ENCODE measurements at regions not wholly inside any gene's neighbourhood (a gene's known extent, or its start where the extent isn't known, plus 50 kb on each side); places are given as distances from the start of the nearest gene placed in this dataset.

DNA sequence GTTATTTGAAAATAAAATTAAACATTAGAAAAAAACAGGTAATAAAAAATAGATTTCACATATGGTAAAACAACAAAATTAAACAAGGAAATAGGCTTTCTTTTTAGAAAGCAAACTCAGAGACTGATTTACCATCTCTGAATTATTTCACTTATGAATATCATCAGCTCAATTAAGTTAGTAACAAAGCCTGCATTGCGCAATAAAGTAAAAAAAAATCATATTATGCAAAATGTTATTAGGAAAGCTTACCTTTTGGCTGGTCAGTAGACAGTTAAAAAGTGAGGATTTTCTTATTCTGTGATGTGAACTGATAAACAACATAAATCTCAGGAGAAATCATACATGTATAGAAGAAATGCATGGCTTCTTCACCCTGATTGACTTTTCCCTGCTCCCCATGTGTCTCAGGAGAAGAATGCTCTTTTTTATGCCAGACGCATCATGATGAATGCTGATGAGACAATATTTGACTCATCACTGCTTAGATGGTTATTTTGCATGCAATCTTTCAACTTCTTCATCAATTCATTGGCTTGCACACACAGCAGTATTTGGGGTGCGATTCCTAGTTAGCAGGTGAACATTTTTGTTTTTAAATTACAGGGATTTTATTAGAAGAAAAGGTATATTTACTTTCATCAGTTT is 124.5 kb upstream of the USP15 start:
- H3K4me1 ChIP-seq (replicated peaks; ENCODE audit: insufficient read depth) = no peaks in the 10 kb centered on the region
- no TSS peak for BruUV-seq (replicated peaks)
- no peaks in the 10 kb centered on the region for H3F3A ChIP-seq (ENCODE audit: insufficient read depth, low read depth)
- H3K79me2 ChIP-seq (ENCODE audit: low read depth) = no peaks in the 10 kb centered on the region
- DNase-seq = no peak
- H3K9me3 ChIP-seq (ENCODE audit: insufficient read depth, low read depth) = no peaks in the 10 kb centered on the region
- H3K27me3 ChIP-seq (ENCODE audit: insufficient read depth, low read depth) = no peaks in the 10 kb centered on the region
- H4K20me1 ChIP-seq (ENCODE audit: insufficient read depth) = no peaks in the 10 kb centered on the region
- no peak overlapping the region for H3K4me3 ChIP-seq
- no peak overlapping the region for H3K27ac ChIP-seq
- intact Hi-C loops (cut with micrococcal nuclease; ENCODE audit: unreplicated experiment) = no loop called here
- ChIA-PET CTCF (no interaction called here), POLR2A (ENCODE audit: unreplicated experiment) (no interaction called here)
- no peaks in the 10 kb centered on the region for H3K9me2 ChIP-seq (ENCODE audit: insufficient read depth)
- no peaks in the 10 kb centered on the region for H3K36me3 ChIP-seq (ENCODE audit: low read depth)
- TF ChIP-seq EZH2 (IDR thresholded peaks at IDR 0.05; ENCODE audit: low read depth) = no peak
- TF ChIP-seq, protein P1, sequence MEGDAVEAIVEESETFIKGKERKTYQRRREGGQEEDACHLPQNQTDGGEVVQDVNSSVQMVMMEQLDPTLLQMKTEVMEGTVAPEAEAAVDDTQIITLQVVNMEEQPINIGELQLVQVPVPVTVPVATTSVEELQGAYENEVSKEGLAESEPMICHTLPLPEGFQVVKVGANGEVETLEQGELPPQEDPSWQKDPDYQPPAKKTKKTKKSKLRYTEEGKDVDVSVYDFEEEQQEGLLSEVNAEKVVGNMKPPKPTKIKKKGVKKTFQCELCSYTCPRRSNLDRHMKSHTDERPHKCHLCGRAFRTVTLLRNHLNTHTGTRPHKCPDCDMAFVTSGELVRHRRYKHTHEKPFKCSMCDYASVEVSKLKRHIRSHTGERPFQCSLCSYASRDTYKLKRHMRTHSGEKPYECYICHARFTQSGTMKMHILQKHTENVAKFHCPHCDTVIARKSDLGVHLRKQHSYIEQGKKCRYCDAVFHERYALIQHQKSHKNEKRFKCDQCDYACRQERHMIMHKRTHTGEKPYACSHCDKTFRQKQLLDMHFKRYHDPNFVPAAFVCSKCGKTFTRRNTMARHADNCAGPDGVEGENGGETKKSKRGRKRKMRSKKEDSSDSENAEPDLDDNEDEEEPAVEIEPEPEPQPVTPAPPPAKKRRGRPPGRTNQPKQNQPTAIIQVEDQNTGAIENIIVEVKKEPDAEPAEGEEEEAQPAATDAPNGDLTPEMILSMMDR (conservative IDR thresholded peaks at IDR 0.05) = no peak
- no peak overlapping the region for H2AFZ ChIP-seq
- no peak overlapping the region for H3K4me2 ChIP-seq

DNA sequence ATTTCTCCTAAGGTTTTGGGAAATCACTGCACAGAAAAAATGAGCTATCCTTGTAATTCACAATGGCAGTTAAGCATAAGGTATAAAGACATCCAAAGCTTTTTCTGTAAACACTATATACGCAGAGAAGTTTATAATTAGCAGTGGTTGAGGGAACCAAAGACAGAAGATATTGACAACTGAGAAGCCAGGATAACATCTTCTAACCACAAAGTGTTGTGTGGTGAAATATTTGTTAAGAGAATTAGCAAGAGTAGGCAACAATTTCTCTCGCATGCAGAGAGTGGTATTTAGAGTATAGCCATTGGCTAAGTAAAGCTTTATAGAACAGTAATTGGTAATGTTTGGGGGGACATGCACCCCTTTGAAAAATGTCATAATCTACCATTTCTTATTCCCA is 123.7 kb upstream of the USP15 start:
- Histone ChIP-seq H2AFZ (no peak overlapping the region), H3K9me3 (ENCODE audit: insufficient read depth, low read depth) (no peaks in the 10 kb centered on the region), H3K79me2 (ENCODE audit: low read depth) (no peaks in the 10 kb centered on the region), H3F3A (ENCODE audit: insufficient read depth, low read depth) (no peaks in the 10 kb centered on the region), H4K20me1 (ENCODE audit: insufficient read depth) (no peaks in the 10 kb centered on the region), H3K27me3 (ENCODE audit: insufficient read depth, low read depth) (no peaks in the 10 kb centered on the region), H3K27ac (no peak overlapping the region), H3K4me3 (no peak overlapping the region), H3K9me2 (ENCODE audit: insufficient read depth) (no peaks in the 10 kb centered on the region), H3K4me1 (replicated peaks; ENCODE audit: insufficient read depth) (no peaks in the 10 kb centered on the region), H3K4me2 (no peak overlapping the region), H3K36me3 (ENCODE audit: low read depth) (no peaks in the 10 kb centered on the region)
- no peak for DNase-seq
- TF ChIP-seq EZH2 (IDR thresholded peaks at IDR 0.05; ENCODE audit: low read depth) = no peak
- TF ChIP-seq, protein P1 (conservative IDR thresholded peaks at IDR 0.05) = no peak
- no TSS peak for BruUV-seq (replicated peaks)
- intact Hi-C loops (cut with micrococcal nuclease; ENCODE audit: unreplicated experiment) = no loop called here
- ChIA-PET CTCF (no interaction called here), POLR2A (ENCODE audit: unreplicated experiment) (no interaction called here)

DNA sequence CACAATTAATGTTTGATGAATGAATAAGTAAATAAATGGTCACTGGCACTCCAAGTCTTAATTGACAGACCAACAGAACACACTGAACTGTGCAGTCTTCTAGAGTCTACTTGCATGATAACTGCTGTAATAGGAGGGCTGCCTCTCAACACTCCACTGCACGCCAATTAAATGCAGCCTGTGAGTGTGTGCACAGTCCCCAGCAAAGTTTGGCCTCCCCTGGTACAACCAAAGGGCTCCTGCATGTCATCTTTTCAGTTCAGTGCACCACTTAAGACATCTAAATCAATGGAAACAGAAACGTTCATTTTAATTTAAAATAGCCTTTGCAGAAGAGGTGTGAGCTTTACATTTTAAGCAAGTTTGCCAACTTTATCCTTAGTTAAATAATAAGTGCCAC is 121.7 kb upstream of the USP15 start:
- no peaks in the 10 kb centered on the region for H3K79me2 ChIP-seq (ENCODE audit: low read depth)
- no peaks in the 10 kb centered on the region for H3K4me1 ChIP-seq (replicated peaks; ENCODE audit: insufficient read depth)
- no peaks in the 10 kb centered on the region for H3K36me3 ChIP-seq (ENCODE audit: low read depth)
- BruUV-seq (replicated peaks) = no TSS peak
- H2AFZ ChIP-seq = no peak overlapping the region
- TF ChIP-seq EZH2 (IDR thresholded peaks at IDR 0.05; ENCODE audit: low read depth) = no peak
- TF ChIP-seq, protein P1 (conservative IDR thresholded peaks at IDR 0.05) = no peak
- H3K9me2 ChIP-seq (ENCODE audit: insufficient read depth) = no peaks in the 10 kb centered on the region
- H3K9me3 ChIP-seq (ENCODE audit: insufficient read depth, low read depth) = no peaks in the 10 kb centered on the region
- no peaks in the 10 kb centered on the region for H3F3A ChIP-seq (ENCODE audit: insufficient read depth, low read depth)
- H3K4me2 ChIP-seq = no peak overlapping the region
- no peak for DNase-seq
- H4K20me1 ChIP-seq (ENCODE audit: insufficient read depth) = no peaks in the 10 kb centered on the region
- no peak overlapping the region for H3K27ac ChIP-seq
- H3K27me3 ChIP-seq (ENCODE audit: insufficient read depth, low read depth) = no peaks in the 10 kb centered on the region
- POLR2A ChIA-PET (ENCODE audit: unreplicated experiment) = no interaction called here
- no peak overlapping the region for H3K4me3 ChIP-seq
- CTCF ChIA-PET = no interaction called here
- intact Hi-C loops (cut with micrococcal nuclease; ENCODE audit: unreplicated experiment) = no loop called here
